Naive thymus-derived CD4-positive, alpha-beta T cell (primary cell): ENCODE measurements at regions not wholly inside any gene's neighbourhood (a gene's known extent, or its start where the extent isn't known, plus 50 kb on each side); places are given as distances from the start of the nearest gene placed in this dataset.

Experiments
- ATAC-seq: fragments of 150-1000 bp; cut with Tn5 transposase; 2 replicates; pipeline ENCODE4 v1.10.0; 2021; ENCODE audit warnings: mild to moderate bottlenecking, moderate library complexity
- CTCF ChIA-PET: fragments of 350-600 bp; sonication (Branson Sonifier 250); formaldehyde crosslinking; loops from one replicate; lab custom pipeline; 2021; ENCODE audit warnings: antibody characterized with exemption; lab: Charles Lee
- POLR2A ChIA-PET: fragments of 350-600 bp; sonication (Branson Sonifier 250); formaldehyde crosslinking; loops from one replicate; lab custom pipeline; 2021; ENCODE audit warnings: antibody characterized with exemption, inconsistent platforms; lab: Charles Lee
- DNase-seq, 9 donors: peaks; one replicate each; pipeline versions ENCODE4 v3.0.0 to v3.0.0-alpha.2; 2020 to 2022; ENCODE audit warnings: mixed read lengths in 1 of 9
- H3K27ac ChIP-seq: one replicate; pipeline ENCODE4 v1.7.0; 2013; ENCODE audit warnings: mild to moderate bottlenecking, low read depth, low read length, moderate library complexity
- H3K27me3 ChIP-seq, 2 donors: one replicate each; pipeline ENCODE4 v1.7.0; 2013; ENCODE audit warnings: low read length in 2 of 2, mild to moderate bottlenecking in 2 of 2, moderate library complexity in 2 of 2; ENCODE audit not compliant: control insufficient read depth in 2 of 2, insufficient read depth in 2 of 2
- H3K36me3 ChIP-seq, 3 experiments: 1 replicate in 2 of 3; 2 replicates in 1 of 3; pipeline ENCODE4 v1.7.0; 2013; ENCODE audit warnings: low read length in 3 of 3, mild to moderate bottlenecking in 3 of 3, moderate library complexity in 1 of 3; ENCODE audit not compliant: insufficient read depth in 3 of 3, control insufficient read depth in 2 of 3
- H3K4me1 ChIP-seq, 2 donors: one replicate each; pipeline ENCODE4 v1.7.0; 2013; ENCODE audit warnings: low read length in 2 of 2, mild to moderate bottlenecking in 2 of 2, moderate library complexity in 1 of 2; ENCODE audit not compliant: control insufficient read depth in 2 of 2, insufficient read depth in 2 of 2
- H3K4me3 ChIP-seq: 2 replicates; pipeline ENCODE4 v1.7.0; 2013; ENCODE audit warnings: mild to moderate bottlenecking, low read length
- H3K9me3 ChIP-seq, 3 experiments: 1 replicate in 2 of 3; 2 replicates in 1 of 3; pipeline ENCODE4 v1.7.0; 2013; ENCODE audit warnings: low read length in 3 of 3; ENCODE audit not compliant: control insufficient read depth in 2 of 3
- H3K27ac Mint-ChIP-seq, 9 donors: one replicate each; pipeline ENCODE4 v1.8.0; 2020 to 2022; ENCODE audit warnings: mixed read lengths in 9 of 9, mild to moderate bottlenecking in 8 of 9, moderate library complexity in 5 of 9, inconsistent platforms in 2 of 9
- H3K27me3 Mint-ChIP-seq, 5 donors: one replicate each; pipeline ENCODE4 v1.8.0; 2021 to 2022; ENCODE audit warnings: mixed read lengths in 5 of 5, mild to moderate bottlenecking in 1 of 5
- H3K36me3 Mint-ChIP-seq, 5 donors: one replicate each; pipeline ENCODE4 v1.8.0; 2020 to 2022; ENCODE audit warnings: mixed read lengths in 5 of 5, mild to moderate bottlenecking in 3 of 5, inconsistent platforms in 1 of 5
- H3K4me1 Mint-ChIP-seq, 7 donors: one replicate each; pipeline ENCODE4 v1.8.0; 2020 to 2022; ENCODE audit warnings: mixed read lengths in 7 of 7, mild to moderate bottlenecking in 3 of 7, inconsistent platforms in 1 of 7
- H3K4me3 Mint-ChIP-seq, 10 donors: one replicate each; pipeline ENCODE4 v1.8.0; 2020 to 2022; ENCODE audit warnings: mild to moderate bottlenecking in 10 of 10, mixed read lengths in 10 of 10, moderate library complexity in 6 of 10, inconsistent platforms in 2 of 10
- H3K9me3 Mint-ChIP-seq, 11 donors: one replicate each; pipeline ENCODE4 v1.8.0; 2020 to 2022; ENCODE audit warnings: mixed read lengths in 11 of 11, mild to moderate bottlenecking in 4 of 11, inconsistent platforms in 1 of 11, moderate library complexity in 1 of 11
- intact Hi-C, 2 donors: fragments of 100-400 bp; cut with micrococcal nuclease; formaldehyde crosslinking; loops; one replicate each; pipeline ENCODE4 v1.15.1; 2023

- Mint-ChIP-seq H3K4me3 (no peak overlapping the region), H3K36me3 (peaks cover 0 to 1% (median 0%) of the 10 kb centered on the region in 5 donors), H3K4me1 (peaks cover 8 to 26% (median 22%) of the 10 kb centered on the region in 7 donors), H3K9me3 (peaks cover 0 to 5% (median 0%) of the 10 kb centered on the region in 11 donors), H3K27me3 (no peaks in the 10 kb centered on the region), H3K27ac (peak overlapping the region in 1 of 9 donors; percentile 8)
- Histone ChIP-seq H3K4me1 (no peaks in the 10 kb centered on the region), H3K36me3 (no peaks in the 10 kb centered on the region), H3K27ac (no peak overlapping the region), H3K4me3 (no peak overlapping the region), H3K27me3 (no peaks in the 10 kb centered on the region), H3K9me3 (no peaks in the 10 kb centered on the region)
- intact Hi-C loops: no loop called here
- CTCF ChIA-PET: no interaction called here
- no peak for DNase-seq
- POLR2A ChIA-PET: interaction anchor here (0.7 to 1.0 kb wide), 3 partner anchors 16 to 130 kb away, joined by 3 read pairs; no protein-coding TSS in a partner anchor
- no peak for ATAC-seq
Observed at GRCh38 chr12:92278378-92278828, 132.8 kb upstream of the BTG1 start.

- ChIA-PET POLR2A (no interaction called here), CTCF (no interaction called here)
- no peak overlapping the region for H3K4me3 Mint-ChIP-seq
- peaks cover 0 to 1% (median 0%) of the 10 kb centered on the region in 5 donors for H3K36me3 Mint-ChIP-seq
- intact Hi-C loops: no loop called here
- H3K27ac Mint-ChIP-seq: no peak overlapping the region
- no peaks in the 10 kb centered on the region for H3K9me3 ChIP-seq
- peaks cover 10 to 26% (median 22%) of the 10 kb centered on the region in 7 donors for H3K4me1 Mint-ChIP-seq
- no peak for ATAC-seq
- DNase-seq: no peak
- peaks cover 0 to 9% (median 0%) of the 10 kb centered on the region in 11 donors for H3K9me3 Mint-ChIP-seq
- no peaks in the 10 kb centered on the region for H3K27me3 Mint-ChIP-seq
- no peak overlapping the region for H3K27ac ChIP-seq
- no peaks in the 10 kb centered on the region for H3K36me3 ChIP-seq
- H3K27me3 ChIP-seq: no peaks in the 10 kb centered on the region
- no peak overlapping the region for H3K4me3 ChIP-seq
- H3K4me1 ChIP-seq: no peaks in the 10 kb centered on the region
Observed at GRCh38 chr12:92277795-92278194, 132.1 kb upstream of the BTG1 start.

GRCh38 chr12:92276276-92276675 is 130.6 kb upstream of the BTG1 start:
- DNase-seq (no peak), ATAC-seq (no peak)
- Histone ChIP-seq H3K27me3 (no peaks in the 10 kb centered on the region), H3K4me1 (no peaks in the 10 kb centered on the region), H3K9me3 (no peaks in the 10 kb centered on the region), H3K27ac (no peak overlapping the region), H3K4me3 (no peak overlapping the region), H3K36me3 (no peaks in the 10 kb centered on the region)
- CTCF ChIA-PET: no interaction called here
- intact Hi-C loops: no loop called here
- peaks cover 0 to 1% (median 0%) of the 10 kb centered on the region in 5 donors for H3K36me3 Mint-ChIP-seq
- no peaks in the 10 kb centered on the region for H3K27me3 Mint-ChIP-seq
- H3K4me3 Mint-ChIP-seq: no peak overlapping the region
- H3K9me3 Mint-ChIP-seq: peaks cover 0 to 10% (median 0%) of the 10 kb centered on the region in 11 donors
- POLR2A ChIA-PET: interaction anchor here (1.0 kb wide), 2 partner anchors 9 to 400 kb away, joined by 3 read pairs; no protein-coding TSS in a partner anchor
- peak overlapping the region in 1 of 9 donors; percentile 15 for H3K27ac Mint-ChIP-seq
- peaks cover 8 to 32% (median 25%) of the 10 kb centered on the region in 7 donors for H3K4me1 Mint-ChIP-seq

GRCh38 chr12:92275443-92276154 is 130.0 kb upstream of the BTG1 start:
- Histone ChIP-seq H3K4me1 (no peaks in the 10 kb centered on the region), H3K27me3 (no peaks in the 10 kb centered on the region), H3K9me3 (no peaks in the 10 kb centered on the region), H3K27ac (no peak overlapping the region), H3K36me3 (no peaks in the 10 kb centered on the region), H3K4me3 (no peak overlapping the region)
- ATAC-seq: no peak
- DNase-seq: no peak
- intact Hi-C loops: no loop called here
- H3K4me1 Mint-ChIP-seq: peaks cover 11 to 39% (median 32%) of the 10 kb centered on the region in 7 donors
- H3K4me3 Mint-ChIP-seq: no peak overlapping the region
- no peaks in the 10 kb centered on the region for H3K27me3 Mint-ChIP-seq
- ChIA-PET CTCF (no interaction called here), POLR2A (interaction anchor here (1.0 kb wide), 2 partner anchors 10 to 399 kb away, joined by 3 read pairs; no protein-coding TSS in a partner anchor)
- peaks cover 0 to 6% (median 0%) of the 10 kb centered on the region in 5 donors for H3K36me3 Mint-ChIP-seq
- H3K27ac Mint-ChIP-seq: no peak overlapping the region
- peaks cover 0 to 14% (median 0%) of the 10 kb centered on the region in 11 donors for H3K9me3 Mint-ChIP-seq

GRCh38 chr12:92273076-92273475 is 127.4 kb upstream of the BTG1 start:
- ATAC-seq: no peak
- no peak overlapping the region for H3K27ac Mint-ChIP-seq
- peaks cover 7 to 40% (median 26%) of the 10 kb centered on the region in 7 donors for H3K4me1 Mint-ChIP-seq
- no peaks in the 10 kb centered on the region for H3K36me3 ChIP-seq
- no peaks in the 10 kb centered on the region for H3K9me3 ChIP-seq
- ChIA-PET CTCF (no interaction called here), POLR2A (no interaction called here)
- peaks cover 0 to 14% (median 0%) of the 10 kb centered on the region in 11 donors for H3K9me3 Mint-ChIP-seq
- H3K4me1 ChIP-seq: no peaks in the 10 kb centered on the region
- H3K4me3 ChIP-seq: no peak overlapping the region
- no peaks in the 10 kb centered on the region for H3K27me3 Mint-ChIP-seq
- intact Hi-C loops: no loop called here
- no peak overlapping the region for H3K27ac ChIP-seq
- H3K27me3 ChIP-seq: no peaks in the 10 kb centered on the region
- no peak overlapping the region for H3K4me3 Mint-ChIP-seq
- no peak for DNase-seq
- peaks cover 0 to 9% (median 0%) of the 10 kb centered on the region in 5 donors for H3K36me3 Mint-ChIP-seq

- Histone ChIP-seq H3K27ac (no peak overlapping the region), H3K9me3 (no peaks in the 10 kb centered on the region), H3K4me3 (no peak overlapping the region), H3K27me3 (no peaks in the 10 kb centered on the region), H3K4me1 (no peaks in the 10 kb centered on the region), H3K36me3 (no peaks in the 10 kb centered on the region)
- peaks cover 5 to 42% (median 25%) of the 10 kb centered on the region in 7 donors for H3K4me1 Mint-ChIP-seq
- H3K27ac Mint-ChIP-seq: no peak overlapping the region
- no peaks in the 10 kb centered on the region for H3K27me3 Mint-ChIP-seq
- H3K36me3 Mint-ChIP-seq: peaks cover 0 to 9% (median 0%) of the 10 kb centered on the region in 5 donors
- no peak overlapping the region for H3K4me3 Mint-ChIP-seq
- ATAC-seq (no peak), DNase-seq (no peak)
- ChIA-PET CTCF (interaction anchor here (0.7 to 0.8 kb wide), 2 partner anchors 11 to 126 kb away, joined by 3 read pairs; no protein-coding TSS in a partner anchor), POLR2A (interaction anchor here (0.8 to 1.1 kb wide), 2 partner anchors 16 to 131 kb away, joined by 3 to 7 read pairs; no protein-coding TSS in a partner anchor)
- peaks cover 0 to 14% (median 0%) of the 10 kb centered on the region in 11 donors for H3K9me3 Mint-ChIP-seq
- intact Hi-C loops: no loop called here
Observed at GRCh38 chr12:92272061-92272964, 126.7 kb upstream of the BTG1 start.
